LHCN-M2 (cell line): ENCODE measurements at regions not wholly inside any gene's neighbourhood (a gene's known extent, or its start where the extent isn't known, plus 50 kb on each side); places are given as distances from the start of the nearest gene placed in this dataset.

ENCODE experiments used
- DNase-seq: peaks from one replicate; pipeline ENCODE4 v3.0.0-alpha.2; 2012; ENCODE audit warnings: low read depth

DNA sequence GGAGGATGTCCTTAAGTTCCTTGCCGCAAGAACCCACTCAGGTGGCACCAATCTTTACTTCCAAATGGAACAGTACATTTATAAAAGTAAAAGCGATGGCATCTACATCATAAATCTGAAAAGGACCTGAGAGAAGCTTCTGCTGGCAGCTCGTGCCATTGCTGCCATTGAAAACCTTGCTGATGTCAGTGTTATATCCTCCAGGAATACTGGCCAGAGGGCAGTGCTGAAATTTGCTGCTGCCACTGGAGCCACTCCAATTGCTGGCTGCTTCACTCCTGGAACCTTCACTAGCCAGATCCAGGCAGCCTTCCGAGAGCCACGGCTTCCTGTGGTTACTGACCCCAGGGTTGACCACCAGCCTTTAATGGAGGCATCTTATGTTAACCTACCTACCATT lies 191.7 kb downstream of the TRIM27 start:
- DNase-seq: no peak

GRCh38 chr6:28734443-28734959 lies 189.3 kb downstream of the TRIM27 start:
- DNase-seq: no peak

DNA sequence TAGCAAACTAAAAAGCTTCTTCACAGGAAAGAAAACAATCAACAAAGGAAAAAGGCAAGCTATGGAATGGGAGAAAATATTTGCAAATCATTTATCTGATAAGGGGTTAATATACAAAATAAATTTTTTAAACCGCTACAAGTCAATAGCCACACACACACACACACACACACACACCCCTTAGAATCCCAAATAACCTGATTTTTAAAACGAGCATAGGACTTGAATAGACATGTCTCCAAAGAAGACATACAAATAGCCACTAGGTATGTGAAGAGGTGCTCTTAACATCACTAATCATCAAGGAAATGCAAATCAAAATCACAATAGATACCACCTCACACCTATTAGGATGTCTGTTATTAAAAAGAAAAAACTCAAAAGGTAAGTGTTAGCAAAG lies 187.7 kb downstream of the TRIM27 start:
- no peak for DNase-seq

GRCh38 chr6:28737750-28738395 lies 185.9 kb downstream of the TRIM27 start:
- no peak for DNase-seq

GRCh38 chr6:28738396-28738765 lies 185.4 kb downstream of the TRIM27 start:
- DNase-seq: no peak

GRCh38 chr6:28741363-28741762 lies 182.4 kb downstream of the TRIM27 start:
- no peak for DNase-seq

- peak; percentile 84 for DNase-seq
Measured at GRCh38 chr6:28742668-28743270, 181.0 kb downstream of the TRIM27 start.

GRCh38 chr6:28743271-28743789 lies 180.5 kb downstream of the TRIM27 start:
- DNase-seq: peak; percentile 8

- DNase-seq: no peak
Measured at GRCh38 chr6:28747083-28747630, 176.6 kb downstream of the TRIM27 start.

DNA sequence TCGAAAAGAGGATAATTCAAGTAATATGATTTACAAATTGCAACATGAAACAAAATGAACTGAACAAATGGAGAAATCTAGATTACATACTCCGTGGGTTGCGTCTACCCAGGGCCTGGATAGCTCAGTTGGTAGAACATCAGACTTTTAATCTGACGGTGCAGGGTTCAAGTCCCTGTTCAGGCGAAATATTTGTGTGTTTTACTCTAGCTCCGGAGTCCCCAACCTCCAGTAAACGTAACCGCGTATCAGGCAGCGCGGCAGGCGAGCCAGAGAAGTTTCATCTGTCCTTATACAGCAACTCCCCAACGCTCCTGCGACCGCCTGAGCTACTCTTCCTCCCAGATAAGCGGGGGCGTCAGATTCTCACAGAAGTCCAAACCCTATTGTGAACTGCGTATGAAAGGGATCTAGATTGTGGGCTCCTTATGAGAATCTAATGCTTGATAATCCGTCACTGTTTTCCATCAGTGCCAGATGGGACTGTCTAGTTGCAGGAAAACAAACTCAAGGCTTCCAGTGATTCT lies 176.1 kb downstream of the TRIM27 start:
- DNase-seq: peak; percentile 85

GRCh38 chr6:28748192-28748591 lies 175.6 kb downstream of the TRIM27 start:
- DNase-seq: no peak

DNA sequence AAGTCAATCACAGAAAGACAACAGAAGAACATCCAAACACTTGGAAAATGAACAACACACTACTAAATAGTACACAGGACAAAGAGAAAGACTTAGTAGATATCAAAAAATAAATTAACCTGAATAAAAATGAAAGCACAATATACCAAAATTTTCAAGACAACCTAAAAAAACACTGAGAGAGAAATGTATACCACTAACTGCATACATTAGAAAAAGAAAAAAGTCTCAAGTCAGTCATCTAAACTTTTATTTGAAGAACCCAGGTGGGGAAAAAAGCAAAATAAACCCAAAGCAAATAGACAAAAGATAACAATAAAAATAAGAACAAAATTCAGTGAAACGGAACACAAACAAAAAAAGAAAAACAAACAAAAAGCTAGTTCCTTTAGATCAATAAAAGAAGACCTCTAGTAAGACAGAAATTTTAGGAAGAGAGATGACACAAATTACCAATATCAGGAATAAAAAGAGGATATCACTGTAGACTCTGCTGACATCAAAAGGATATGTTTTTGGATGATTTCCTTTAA lies 172.8 kb downstream of the TRIM27 start:
- no peak for DNase-seq

- DNase-seq: no peak
Measured at GRCh38 chr6:28751514-28751913, 172.3 kb downstream of the TRIM27 start.

DNA sequence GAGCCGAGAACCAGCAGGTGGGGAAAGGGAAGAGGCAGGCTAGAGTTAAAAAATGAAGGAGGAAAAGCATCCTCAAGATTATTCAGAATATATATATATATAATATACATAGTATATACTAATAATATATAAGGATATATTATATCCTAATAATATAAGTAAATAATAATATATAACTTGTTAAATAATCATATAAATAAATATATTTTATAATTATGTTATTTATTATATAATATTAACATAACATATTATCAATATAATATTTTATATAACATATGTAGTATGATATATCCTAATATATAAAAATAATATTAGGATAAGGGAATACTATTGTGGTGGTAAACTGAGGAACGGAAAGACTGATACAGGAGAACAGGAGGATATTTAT lies 171.8 kb downstream of the TRIM27 start:
- no peak for DNase-seq

DNA sequence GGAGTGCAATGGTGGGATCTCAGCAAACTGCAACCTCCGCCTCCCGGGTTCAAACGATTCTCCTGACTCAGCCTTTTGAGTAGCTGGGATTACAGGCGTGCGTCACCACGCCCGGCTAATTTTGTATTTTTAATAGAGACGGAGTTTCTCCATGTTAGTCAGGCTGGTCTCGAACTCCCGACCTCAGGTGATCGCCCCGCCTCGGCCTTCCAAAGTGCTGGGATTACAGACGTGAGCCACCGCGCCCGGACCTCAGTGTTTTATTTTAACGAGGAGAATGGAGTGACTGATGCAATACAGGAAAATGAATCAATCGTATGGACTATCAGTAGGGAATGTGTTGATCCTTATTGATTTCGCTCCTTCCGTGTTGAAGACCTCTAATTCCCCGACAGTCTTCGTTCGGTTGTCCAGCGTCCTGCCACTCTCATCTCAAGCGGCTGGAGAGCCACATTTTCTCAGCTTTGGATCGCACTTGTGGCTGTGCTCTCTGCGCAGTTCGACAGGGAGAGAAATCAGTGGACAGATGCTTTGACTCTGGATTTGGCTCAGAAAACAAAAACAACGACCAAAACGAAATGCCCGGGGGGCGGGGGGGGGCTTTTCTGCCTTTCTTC lies 166.2 kb downstream of the TRIM27 start:
- DNase-seq: no peak

DNA sequence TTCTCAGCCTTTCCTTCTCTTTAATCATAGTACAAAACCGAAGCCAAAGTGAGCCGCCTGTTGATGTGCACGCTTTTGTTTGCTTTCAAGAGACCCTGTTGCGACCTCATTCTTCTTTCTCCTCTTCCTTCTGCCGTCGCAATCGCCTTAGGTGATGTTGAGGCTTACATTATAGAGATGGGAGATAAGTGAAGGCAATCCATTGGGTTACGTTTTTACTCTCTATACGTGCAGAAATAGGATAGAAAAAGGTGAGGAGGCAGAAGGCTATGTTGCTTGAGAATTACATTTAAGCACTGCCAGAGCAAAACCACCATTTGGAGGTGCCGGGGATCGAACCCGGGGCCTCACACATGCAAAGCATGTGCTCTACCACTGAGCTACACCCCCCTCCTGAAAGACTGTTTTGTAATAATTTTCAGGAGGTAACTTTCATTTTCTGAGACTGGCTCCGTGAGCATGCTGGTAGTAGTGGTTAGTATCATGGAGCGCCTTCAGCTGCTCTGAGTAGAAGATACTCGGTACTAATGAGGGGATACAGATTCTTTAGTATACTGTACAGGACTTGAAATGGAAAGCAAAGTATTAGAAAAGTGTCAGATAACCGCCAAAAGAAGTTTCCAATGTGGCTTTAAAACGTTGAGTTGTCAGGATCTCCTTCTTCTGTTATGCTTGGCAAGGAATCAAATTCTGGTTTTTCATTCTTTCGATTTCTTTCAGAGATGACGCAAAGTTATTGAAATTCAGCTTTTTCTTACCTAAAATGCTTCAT lies 165.6 kb downstream of the TRIM27 start:
- DNase-seq: peak; percentile 43

GRCh38 chr6:28758818-28759235 lies 165.0 kb downstream of the TRIM27 start:
- no peak for DNase-seq

DNA sequence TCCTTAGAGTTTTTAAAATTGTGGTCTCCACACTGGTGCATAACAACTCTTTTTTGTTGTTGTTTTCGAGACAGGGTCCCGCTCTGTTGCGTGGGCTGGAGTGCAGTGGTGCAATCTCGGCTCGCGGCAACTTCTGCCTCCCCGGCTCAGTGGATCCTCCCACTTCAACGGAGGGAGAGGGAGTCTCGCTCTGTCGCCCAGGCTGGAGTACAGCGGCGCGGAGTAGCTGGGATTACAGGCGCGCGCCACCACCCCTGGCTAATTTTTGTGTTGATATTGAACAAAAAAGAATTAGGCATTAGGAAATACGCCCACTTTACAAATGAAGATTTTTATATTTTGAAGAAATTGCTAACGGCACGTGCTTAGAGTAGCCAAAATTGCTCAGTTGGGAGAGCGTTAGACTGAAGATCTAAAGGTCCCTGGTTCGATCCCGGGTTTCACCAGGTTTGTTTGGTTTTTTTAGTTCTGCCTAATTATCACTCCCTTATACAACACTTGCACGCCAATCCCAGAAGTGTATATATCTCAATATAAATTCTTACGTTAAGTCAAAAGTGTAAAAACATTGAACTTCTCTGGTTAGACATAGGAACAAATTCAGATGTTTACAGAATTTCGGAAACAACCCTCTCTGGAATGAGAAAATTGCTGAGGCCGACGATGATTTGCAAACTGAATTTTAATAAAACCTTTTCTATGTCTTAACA lies 159.6 kb downstream of the TRIM27 start:
- no peak for DNase-seq

DNA sequence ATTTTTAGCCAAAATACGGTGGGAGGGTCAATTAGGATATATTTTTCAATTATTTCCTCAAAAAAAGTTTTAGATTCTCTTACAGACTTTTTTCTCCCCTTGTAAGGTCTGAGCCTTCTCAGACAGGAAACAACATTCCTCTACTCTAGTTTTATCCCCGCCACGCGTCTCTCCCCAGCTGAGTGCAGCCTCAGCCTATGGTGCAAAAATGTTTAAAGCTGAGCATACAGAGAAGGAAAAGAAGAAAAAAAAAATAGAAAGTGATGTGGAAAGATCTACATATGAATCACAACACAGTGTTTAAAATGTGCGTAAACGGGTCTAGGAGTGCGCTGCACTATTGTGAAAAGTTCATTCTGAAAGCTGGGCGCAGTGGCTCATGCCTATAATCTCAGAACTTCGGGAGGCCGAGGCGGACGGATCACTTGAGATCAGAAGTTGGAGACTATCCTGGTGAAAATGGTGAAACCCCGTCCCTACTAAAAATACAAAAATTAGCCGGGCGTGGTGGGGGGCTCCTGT lies 159.0 kb downstream of the TRIM27 start:
- no peak for DNase-seq

- no peak for DNase-seq
Measured at GRCh38 chr6:28765978-28766351, 157.8 kb downstream of the TRIM27 start.
